Liver (tissue), 8 donors: ENCODE measurements at regions not wholly inside any gene's neighbourhood (a gene's known extent, or its start where the extent isn't known, plus 50 kb on each side); places are given as distances from the start of the nearest gene placed in this dataset.

Experiments
- DNase-seq: peaks from one replicate; pipeline ENCODE4 v3.0.0-alpha.2; 2017; ENCODE audit warnings: low spot score
- H3K27ac ChIP-seq, 2 donors: one replicate each; pipeline ENCODE4 v1.7.0; 2013; ENCODE audit warnings: inconsistent platforms in 2 of 2, low read length in 2 of 2, control low read depth in 1 of 2, low read depth in 1 of 2, mild to moderate bottlenecking in 1 of 2
- H3K27me3 ChIP-seq, 4 donors: one replicate each; pipeline versions ENCODE4 v1.6.1 to v1.7.0; 2013; ENCODE audit warnings: low read length in 3 of 4, inconsistent platforms in 1 of 4, mild to moderate bottlenecking in 1 of 4, moderate library complexity in 1 of 4; ENCODE audit not compliant: control insufficient read depth in 4 of 4, insufficient read depth in 4 of 4
- H3K36me3 ChIP-seq, 4 donors: one replicate each; pipeline versions ENCODE4 v1.6.1 to v1.7.0; 2013; ENCODE audit warnings: low read length in 3 of 4, mild to moderate bottlenecking in 3 of 4, low read depth in 1 of 4, moderate library complexity in 1 of 4; ENCODE audit not compliant: control insufficient read depth in 4 of 4, insufficient read depth in 3 of 4
- H3K4me1 ChIP-seq, 4 donors: one replicate each; pipeline versions ENCODE4 v1.6.1 to v1.7.0; 2013; ENCODE audit warnings: low read length in 3 of 4, mild to moderate bottlenecking in 3 of 4, moderate library complexity in 1 of 4; ENCODE audit not compliant: control insufficient read depth in 4 of 4, insufficient read depth in 4 of 4
- H3K4me3 ChIP-seq, 3 donors: one replicate each; pipeline versions ENCODE4 v1.6.1 to v1.7.0; 2013; ENCODE audit warnings: low read length in 3 of 3, control low read depth in 1 of 3, low read depth in 1 of 3, mild to moderate bottlenecking in 1 of 3
- H3K9ac ChIP-seq, 2 donors: one replicate each; pipeline ENCODE4 v1.7.0; 2013; ENCODE audit warnings: low read length in 2 of 2, mild to moderate bottlenecking in 2 of 2, moderate library complexity in 2 of 2, control low read depth in 1 of 2, low read depth in 1 of 2
- H3K9me3 ChIP-seq, 4 donors: one replicate each; pipeline versions ENCODE4 v1.6.1 to v1.7.0; 2013; ENCODE audit warnings: low read length in 3 of 4; ENCODE audit not compliant: control insufficient read depth in 4 of 4
- CTCF ChIP-seq: fragments of 150-350 bp; IDR thresholded peaks from 2 replicates; pipeline ENCODE4 v1.5.1; 2017; ENCODE audit warnings: improper control_type of control experiment, low read depth, low read length; ENCODE audit not compliant: missing input control
- EGR1 ChIP-seq, 2 donors: IDR thresholded peaks; 2 replicates each; pipeline ENCODE4 v1.6.1; 2016 to 2018; ENCODE audit warnings: antibody characterized with exemption in 2 of 2, low read depth in 2 of 2
- FOXA1 ChIP-seq: IDR thresholded peaks from 2 replicates; pipeline ENCODE4 v1.6.1; 2016; ENCODE audit warnings: antibody characterized with exemption
- FOXA2 ChIP-seq: IDR thresholded peaks from 2 replicates; pipeline ENCODE4 v1.6.1; 2016; ENCODE audit warnings: antibody characterized with exemption
- GABPA ChIP-seq, 2 donors: IDR thresholded peaks in 1 of 2; conservative IDR thresholded peaks in 1 of 2; 2 replicates each; pipeline ENCODE4 v1.6.1; 2016; ENCODE audit warnings: antibody characterized with exemption in 2 of 2, mild to moderate bottlenecking in 1 of 2, moderate library complexity in 1 of 2
- HNF4A ChIP-seq, 2 donors: conservative IDR thresholded peaks; 2 replicates each; pipeline ENCODE4 v1.6.1; 2016; ENCODE audit warnings: antibody characterized with exemption in 2 of 2, mild to moderate bottlenecking in 2 of 2
- HNF4G ChIP-seq: IDR thresholded peaks from 2 replicates; pipeline ENCODE4 v1.6.1; 2016; ENCODE audit warnings: antibody characterized with exemption
- JUND ChIP-seq, 2 donors: IDR thresholded peaks; 2 replicates each; pipeline ENCODE4 v1.6.1; 2016; ENCODE audit warnings: antibody characterized with exemption in 2 of 2
- MAX ChIP-seq: IDR thresholded peaks from 2 replicates; pipeline ENCODE4 v1.6.1; 2016; ENCODE audit warnings: antibody characterized with exemption
- NR2F2 ChIP-seq: IDR thresholded peaks from 2 replicates; pipeline ENCODE4 v1.6.1; 2016; ENCODE audit warnings: antibody characterized with exemption
- RAD21 ChIP-seq, 2 donors: IDR thresholded peaks; 2 replicates each; pipeline ENCODE4 v1.6.1; 2016; ENCODE audit warnings: antibody characterized with exemption in 2 of 2, mild to moderate bottlenecking in 2 of 2
- REST ChIP-seq: IDR thresholded peaks from 2 replicates; pipeline ENCODE4 v1.6.1; 2016; ENCODE audit warnings: antibody characterized with exemption, mild to moderate bottlenecking
- RXRA ChIP-seq, 2 donors: IDR thresholded peaks; 2 replicates each; pipeline ENCODE4 v1.6.1; 2017 to 2018; ENCODE audit warnings: antibody characterized with exemption in 2 of 2, mild to moderate bottlenecking in 1 of 2
- SP1 ChIP-seq: IDR thresholded peaks from 2 replicates; pipeline ENCODE4 v1.6.1; 2018; ENCODE audit warnings: antibody characterized with exemption, mild to moderate bottlenecking
- TAF1 ChIP-seq: conservative IDR thresholded peaks from 2 replicates; pipeline ENCODE4 v1.6.1; 2016; ENCODE audit warnings: antibody characterized with exemption, mild to moderate bottlenecking
- YY1 ChIP-seq: IDR thresholded peaks from 2 replicates; pipeline ENCODE4 v1.6.1; 2016; ENCODE audit warnings: antibody characterized with exemption, mild to moderate bottlenecking
- ZBTB33 ChIP-seq: IDR thresholded peaks from 2 replicates; pipeline ENCODE4 v1.6.1; 2016; ENCODE audit warnings: antibody characterized with exemption
- WGBS: extraction: QIAGEN DNeasy Blood & Tissue Kit; methylation state at CpG from one replicate; pipeline ENCODE4 v1.1.7; 2013; 5-methylcytosine and 5-hydroxymethylcytosine counted together
- TF ChIP-seq, protein P1 (sequence below): IDR thresholded peaks from 2 replicates; pipeline ENCODE4 v1.6.1; 2016; ENCODE audit warnings: antibody characterized with exemption
- donor health status: healthy.
- donor health status: healthy.
- donor health status: healthy.
- donor health status: healthy.
- donor health status: healthy.

DNA sequence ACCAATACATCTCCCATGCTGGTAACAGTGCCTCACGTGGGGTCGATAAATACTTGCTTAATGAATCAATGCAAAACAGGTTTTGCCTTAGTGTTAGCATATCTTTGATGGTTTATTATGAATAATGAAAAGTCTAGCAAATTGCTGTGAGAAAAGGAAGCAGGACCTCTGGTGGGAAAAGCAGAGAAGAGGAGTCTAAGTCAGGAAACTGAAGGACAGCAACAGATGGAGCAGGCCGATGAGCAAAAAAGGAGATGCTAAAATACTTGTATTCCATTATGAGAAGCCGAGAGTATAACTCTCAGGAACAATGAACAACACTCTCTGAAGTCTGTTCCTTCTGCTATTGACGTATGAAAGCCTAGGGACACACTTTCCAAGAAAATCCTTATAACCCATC, 555.2 kb upstream of the KLHL29 start:
- H3K27ac ChIP-seq, result no peak overlapping the region
- H3K36me3 ChIP-seq, result no peaks in the 10 kb centered on the region
- H3K9ac ChIP-seq, result no peak overlapping the region
- no peaks in the 10 kb centered on the region for H3K4me1 ChIP-seq
- WGBS, result 80% methylated on average over 5 of the region's 5 CpGs
- no peak overlapping the region for H3K4me3 ChIP-seq
- DNase-seq, result no peak
- no peaks in the 10 kb centered on the region for H3K9me3 ChIP-seq
- TF ChIP-seq JUND (IDR thresholded peaks at IDR 0.05) (no peak), YY1 (no peak), GABPA (IDR thresholded peaks at IDR 0.05 in 1 of 2, conservative IDR thresholded peaks at IDR 0.05 in 1 of 2) (no peak), RAD21 (IDR thresholded peaks at IDR 0.05) (no peak), RXRA (IDR thresholded peaks at IDR 0.05) (no peak), ZBTB33 (no peak), NR2F2 (no peak), FOXA2 (no peak), TAF1 (no peak), CTCF (no peak), SP1 (no peak), EGR1 (IDR thresholded peaks at IDR 0.05; ENCODE audit: low read depth in 2 of 2) (no peak), HNF4G (no peak), HNF4A (conservative IDR thresholded peaks at IDR 0.05) (no peak), REST (no peak), MAX (no peak)
- TF ChIP-seq, protein P1, sequence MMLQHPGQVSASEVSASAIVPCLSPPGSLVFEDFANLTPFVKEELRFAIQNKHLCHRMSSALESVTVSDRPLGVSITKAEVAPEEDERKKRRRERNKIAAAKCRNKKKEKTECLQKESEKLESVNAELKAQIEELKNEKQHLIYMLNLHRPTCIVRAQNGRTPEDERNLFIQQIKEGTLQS, result no peak
- H3K27me3 ChIP-seq, result no peaks in the 10 kb centered on the region

- H3K9ac ChIP-seq, result no peak overlapping the region
- no peak for DNase-seq
- H3K4me1 ChIP-seq, result no peaks in the 10 kb centered on the region
- H3K9me3 ChIP-seq, result no peaks in the 10 kb centered on the region
- H3K27me3 ChIP-seq, result peaks cover 0 to 3% (median 0%) of the 10 kb centered on the region in 4 donors
- no peak overlapping the region for H3K27ac ChIP-seq
- 90% methylated on average over 2 of the region's 2 CpGs for WGBS
- TF ChIP-seq GABPA (IDR thresholded peaks at IDR 0.05 in 1 of 2, conservative IDR thresholded peaks at IDR 0.05 in 1 of 2), result no peak
- TF ChIP-seq REST, result no peak
- no peak for TF ChIP-seq HNF4A (conservative IDR thresholded peaks at IDR 0.05)
- TF ChIP-seq TAF1, result no peak
- TF ChIP-seq FOXA1, result no peak
- TF ChIP-seq FOXA2, result no peak
- no peak for TF ChIP-seq RXRA (IDR thresholded peaks at IDR 0.05)
- H3K36me3 ChIP-seq, result no peaks in the 10 kb centered on the region
- H3K4me3 ChIP-seq, result no peak overlapping the region
Observed at GRCh38 chr2:22832196-22832595, 552.8 kb upstream of the KLHL29 start.
